ENCODE measurements at regions not wholly inside any gene's neighbourhood (a gene's known extent, or its start where the extent isn't known, plus 50 kb on each side); places are given as distances from the start of the nearest gene placed in this dataset.

DNA sequence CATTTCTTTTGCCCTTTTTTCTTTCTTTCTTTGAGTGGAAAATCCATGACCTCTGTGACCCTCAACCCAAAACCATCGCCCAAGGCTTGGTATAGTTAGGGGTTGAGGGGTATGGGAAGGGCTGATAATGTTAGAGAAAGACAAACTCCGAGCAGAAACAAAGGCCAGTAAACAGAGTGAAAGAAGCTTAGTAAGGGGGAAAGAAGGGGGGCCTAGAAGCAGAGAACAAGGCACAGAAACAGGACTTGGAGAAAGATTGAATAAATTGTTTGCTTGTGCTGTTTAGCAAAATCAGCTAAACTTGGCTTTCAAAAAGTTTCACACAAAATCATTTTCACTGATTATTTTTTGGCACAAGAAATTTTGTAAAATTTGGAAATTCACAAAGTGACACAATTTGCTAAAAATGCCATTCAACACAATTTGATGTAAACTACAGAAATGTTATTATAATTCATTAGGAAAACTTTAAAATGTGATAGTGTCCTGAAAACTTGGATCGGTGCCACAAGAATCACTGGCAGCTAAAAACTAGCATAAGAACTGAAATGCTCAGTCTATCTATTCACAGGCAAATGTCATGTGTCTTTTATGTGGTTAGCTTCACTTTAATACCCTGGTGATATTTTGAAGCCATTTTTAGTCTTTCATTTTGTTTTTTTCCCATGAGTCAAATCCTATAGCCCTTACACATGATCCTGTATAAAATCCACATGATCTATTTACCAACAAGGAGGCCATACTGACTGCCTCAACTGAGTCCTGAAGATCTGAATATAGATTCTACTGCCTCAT, 276.4 kb downstream of the NR2F1-AS1 start (continued):
- TF ChIP-seq, protein P1, sequence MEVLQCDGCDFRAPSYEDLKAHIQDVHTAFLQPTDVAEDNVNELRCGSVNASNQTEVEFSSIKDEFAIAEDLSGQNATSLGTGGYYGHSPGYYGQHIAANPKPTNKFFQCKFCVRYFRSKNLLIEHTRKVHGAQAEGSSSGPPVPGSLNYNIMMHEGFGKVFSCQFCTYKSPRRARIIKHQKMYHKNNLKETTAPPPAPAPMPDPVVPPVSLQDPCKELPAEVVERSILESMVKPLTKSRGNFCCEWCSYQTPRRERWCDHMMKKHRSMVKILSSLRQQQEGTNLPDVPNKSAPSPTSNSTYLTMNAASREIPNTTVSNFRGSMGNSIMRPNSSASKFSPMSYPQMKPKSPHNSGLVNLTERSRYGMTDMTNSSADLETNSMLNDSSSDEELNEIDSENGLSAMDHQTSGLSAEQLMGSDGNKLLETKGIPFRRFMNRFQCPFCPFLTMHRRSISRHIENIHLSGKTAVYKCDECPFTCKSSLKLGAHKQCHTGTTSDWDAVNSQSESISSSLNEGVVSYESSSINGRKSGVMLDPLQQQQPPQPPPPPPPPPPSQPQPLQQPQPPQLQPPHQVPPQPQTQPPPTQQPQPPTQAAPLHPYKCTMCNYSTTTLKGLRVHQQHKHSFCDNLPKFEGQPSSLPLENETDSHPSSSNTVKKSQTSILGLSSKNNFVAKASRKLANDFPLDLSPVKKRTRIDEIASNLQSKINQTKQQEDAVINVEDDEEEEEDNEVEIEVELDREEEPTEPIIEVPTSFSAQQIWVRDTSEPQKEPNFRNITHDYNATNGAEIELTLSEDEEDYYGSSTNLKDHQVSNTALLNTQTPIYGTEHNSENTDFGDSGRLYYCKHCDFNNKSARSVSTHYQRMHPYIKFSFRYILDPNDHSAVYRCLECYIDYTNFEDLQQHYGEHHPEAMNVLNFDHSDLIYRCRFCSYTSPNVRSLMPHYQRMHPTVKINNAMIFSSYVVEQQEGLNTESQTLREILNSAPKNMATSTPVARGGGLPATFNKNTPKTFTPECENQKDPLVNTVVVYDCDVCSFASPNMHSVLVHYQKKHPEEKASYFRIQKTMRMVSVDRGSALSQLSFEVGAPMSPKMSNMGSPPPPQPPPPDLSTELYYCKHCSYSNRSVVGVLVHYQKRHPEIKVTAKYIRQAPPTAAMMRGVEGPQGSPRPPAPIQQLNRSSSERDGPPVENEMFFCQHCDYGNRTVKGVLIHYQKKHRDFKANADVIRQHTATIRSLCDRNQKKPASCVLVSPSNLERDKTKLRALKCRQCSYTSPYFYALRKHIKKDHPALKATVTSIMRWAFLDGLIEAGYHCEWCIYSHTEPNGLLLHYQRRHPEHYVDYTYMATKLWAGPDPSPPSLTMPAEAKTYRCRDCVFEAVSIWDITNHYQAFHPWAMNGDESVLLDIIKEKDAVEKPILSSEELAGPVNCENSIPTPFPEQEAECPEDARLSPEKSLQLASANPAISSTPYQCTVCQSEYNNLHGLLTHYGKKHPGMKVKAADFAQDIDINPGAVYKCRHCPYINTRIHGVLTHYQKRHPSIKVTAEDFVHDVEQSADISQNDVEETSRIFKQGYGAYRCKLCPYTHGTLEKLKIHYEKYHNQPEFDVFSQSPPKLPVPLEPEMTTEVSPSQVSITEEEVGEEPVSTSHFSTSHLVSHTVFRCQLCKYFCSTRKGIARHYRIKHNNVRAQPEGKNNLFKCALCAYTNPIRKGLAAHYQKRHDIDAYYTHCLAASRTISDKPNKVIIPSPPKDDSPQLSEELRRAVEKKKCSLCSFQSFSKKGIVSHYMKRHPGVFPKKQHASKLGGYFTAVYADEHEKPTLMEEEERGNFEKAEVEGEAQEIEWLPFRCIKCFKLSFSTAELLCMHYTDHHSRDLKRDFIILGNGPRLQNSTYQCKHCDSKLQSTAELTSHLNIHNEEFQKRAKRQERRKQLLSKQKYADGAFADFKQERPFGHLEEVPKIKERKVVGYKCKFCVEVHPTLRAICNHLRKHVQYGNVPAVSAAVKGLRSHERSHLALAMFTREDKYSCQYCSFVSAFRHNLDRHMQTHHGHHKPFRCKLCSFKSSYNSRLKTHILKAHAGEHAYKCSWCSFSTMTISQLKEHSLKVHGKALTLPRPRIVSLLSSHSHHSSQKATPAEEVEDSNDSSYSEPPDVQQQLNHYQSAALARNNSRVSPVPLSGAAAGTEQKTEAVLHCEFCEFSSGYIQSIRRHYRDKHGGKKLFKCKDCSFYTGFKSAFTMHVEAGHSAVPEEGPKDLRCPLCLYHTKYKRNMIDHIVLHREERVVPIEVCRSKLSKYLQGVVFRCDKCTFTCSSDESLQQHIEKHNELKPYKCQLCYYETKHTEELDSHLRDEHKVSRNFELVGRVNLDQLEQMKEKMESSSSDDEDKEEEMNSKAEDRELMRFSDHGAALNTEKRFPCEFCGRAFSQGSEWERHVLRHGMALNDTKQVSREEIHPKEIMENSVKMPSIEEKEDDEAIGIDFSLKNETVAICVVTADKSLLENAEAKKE (CRISPR knock-in tag; IDR thresholded peaks at IDR 0.05) = no peak

DNA sequence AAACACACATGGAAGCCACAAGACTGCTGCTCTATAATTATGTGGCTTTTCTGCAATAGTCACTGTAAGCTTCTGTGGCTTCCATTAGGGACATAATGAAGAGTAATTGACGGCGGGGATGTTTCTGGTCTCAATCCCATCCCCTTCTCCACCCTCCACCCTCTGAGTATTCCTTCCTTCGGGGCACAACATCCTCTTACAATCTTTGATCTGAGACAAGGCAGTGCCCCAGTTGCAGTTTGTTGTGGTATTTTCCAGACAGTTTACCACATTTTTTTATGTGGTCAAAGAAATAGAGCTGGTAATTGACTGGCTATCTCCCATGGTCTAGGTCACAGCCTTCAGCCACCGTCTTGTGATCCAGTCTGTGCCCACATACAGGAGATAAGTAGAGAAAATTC, 277.7 kb downstream of the NR2F1-AS1 start:
- H3K9me3 Mint-ChIP-seq = no peaks in the 10 kb centered on the region
- H3F3A ChIP-seq (replicated peaks; ENCODE audit: low read depth) = no peaks in the 10 kb centered on the region
- DNase-seq (ENCODE audit: low spot score) (no peak), ATAC-seq (no peak)
- H3K4me2 ChIP-seq = no peak overlapping the region
- H3K4me1 ChIP-seq (ENCODE audit: insufficient read depth) = peaks cover 38% of the 10 kb centered on the region
- no peaks in the 10 kb centered on the region for H3K36me3 Mint-ChIP-seq (ENCODE audit: low read depth)
- H3K27ac ChIP-seq (ENCODE audit: low read depth) = no peak overlapping the region
- H3K4me1 Mint-ChIP-seq = peaks cover 40% of the 10 kb centered on the region
- no peaks in the 10 kb centered on the region for H3K9me2 ChIP-seq (ENCODE audit: insufficient read depth)
- H3K27me3 Mint-ChIP-seq (ENCODE audit: insufficient read depth, low read depth, poor library complexity) = peaks cover 9% of the 10 kb centered on the region
- no peak overlapping the region for H3K4me3 ChIP-seq
- H3K36me3 ChIP-seq (ENCODE audit: insufficient read depth) = no peaks in the 10 kb centered on the region
- H3K27me3 ChIP-seq (ENCODE audit: insufficient read depth) = no peaks in the 10 kb centered on the region
- H3K27ac Mint-ChIP-seq = no peak overlapping the region
- H3K4me3 Mint-ChIP-seq = no peak overlapping the region
- 0 out of 2 replicates have a peak overlapping the region, but pooled peaks have one; percentile 18 for H2AFZ ChIP-seq
- no peaks in the 10 kb centered on the region for H3K79me2 ChIP-seq (replicated peaks; ENCODE audit: insufficient read depth)
- TF ChIP-seq EZH2phosphoT487 (IDR thresholded peaks at IDR 0.05; ENCODE audit: unreplicated experiment) (no peak), EZH2 (IDR thresholded peaks at IDR 0.05; ENCODE audit: low read depth, unreplicated experiment) (no peak), ZNF114 (CRISPR knock-in tag; IDR thresholded peaks at IDR 0.05) (no peak), STAT1 (IDR thresholded peaks at IDR 0.05; ENCODE audit: unreplicated experiment) (no peak), ETS1 (IDR thresholded peaks at IDR 0.05) (no peak), ZNF331 (CRISPR knock-in tag; IDR thresholded peaks at IDR 0.05; ENCODE audit: low read depth) (no peak), NANOG (IDR thresholded peaks at IDR 0.05; ENCODE audit: borderline replicate concordance) (no peak), JUNB (IDR thresholded peaks at IDR 0.05; ENCODE audit: unreplicated experiment) (no peak), CREB1 (CRISPR knock-in tag; IDR thresholded peaks at IDR 0.05; ENCODE audit: low read depth) (no peak), POLR2AphosphoS5 (IDR thresholded peaks at IDR 0.05; ENCODE audit: low read depth) (no peak)
- TF ChIP-seq, protein P2, sequence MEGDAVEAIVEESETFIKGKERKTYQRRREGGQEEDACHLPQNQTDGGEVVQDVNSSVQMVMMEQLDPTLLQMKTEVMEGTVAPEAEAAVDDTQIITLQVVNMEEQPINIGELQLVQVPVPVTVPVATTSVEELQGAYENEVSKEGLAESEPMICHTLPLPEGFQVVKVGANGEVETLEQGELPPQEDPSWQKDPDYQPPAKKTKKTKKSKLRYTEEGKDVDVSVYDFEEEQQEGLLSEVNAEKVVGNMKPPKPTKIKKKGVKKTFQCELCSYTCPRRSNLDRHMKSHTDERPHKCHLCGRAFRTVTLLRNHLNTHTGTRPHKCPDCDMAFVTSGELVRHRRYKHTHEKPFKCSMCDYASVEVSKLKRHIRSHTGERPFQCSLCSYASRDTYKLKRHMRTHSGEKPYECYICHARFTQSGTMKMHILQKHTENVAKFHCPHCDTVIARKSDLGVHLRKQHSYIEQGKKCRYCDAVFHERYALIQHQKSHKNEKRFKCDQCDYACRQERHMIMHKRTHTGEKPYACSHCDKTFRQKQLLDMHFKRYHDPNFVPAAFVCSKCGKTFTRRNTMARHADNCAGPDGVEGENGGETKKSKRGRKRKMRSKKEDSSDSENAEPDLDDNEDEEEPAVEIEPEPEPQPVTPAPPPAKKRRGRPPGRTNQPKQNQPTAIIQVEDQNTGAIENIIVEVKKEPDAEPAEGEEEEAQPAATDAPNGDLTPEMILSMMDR (conservative IDR thresholded peaks at IDR 0.05; ENCODE audit: low read depth in 2 of 2) = no peak
- TF ChIP-seq, protein P3, sequence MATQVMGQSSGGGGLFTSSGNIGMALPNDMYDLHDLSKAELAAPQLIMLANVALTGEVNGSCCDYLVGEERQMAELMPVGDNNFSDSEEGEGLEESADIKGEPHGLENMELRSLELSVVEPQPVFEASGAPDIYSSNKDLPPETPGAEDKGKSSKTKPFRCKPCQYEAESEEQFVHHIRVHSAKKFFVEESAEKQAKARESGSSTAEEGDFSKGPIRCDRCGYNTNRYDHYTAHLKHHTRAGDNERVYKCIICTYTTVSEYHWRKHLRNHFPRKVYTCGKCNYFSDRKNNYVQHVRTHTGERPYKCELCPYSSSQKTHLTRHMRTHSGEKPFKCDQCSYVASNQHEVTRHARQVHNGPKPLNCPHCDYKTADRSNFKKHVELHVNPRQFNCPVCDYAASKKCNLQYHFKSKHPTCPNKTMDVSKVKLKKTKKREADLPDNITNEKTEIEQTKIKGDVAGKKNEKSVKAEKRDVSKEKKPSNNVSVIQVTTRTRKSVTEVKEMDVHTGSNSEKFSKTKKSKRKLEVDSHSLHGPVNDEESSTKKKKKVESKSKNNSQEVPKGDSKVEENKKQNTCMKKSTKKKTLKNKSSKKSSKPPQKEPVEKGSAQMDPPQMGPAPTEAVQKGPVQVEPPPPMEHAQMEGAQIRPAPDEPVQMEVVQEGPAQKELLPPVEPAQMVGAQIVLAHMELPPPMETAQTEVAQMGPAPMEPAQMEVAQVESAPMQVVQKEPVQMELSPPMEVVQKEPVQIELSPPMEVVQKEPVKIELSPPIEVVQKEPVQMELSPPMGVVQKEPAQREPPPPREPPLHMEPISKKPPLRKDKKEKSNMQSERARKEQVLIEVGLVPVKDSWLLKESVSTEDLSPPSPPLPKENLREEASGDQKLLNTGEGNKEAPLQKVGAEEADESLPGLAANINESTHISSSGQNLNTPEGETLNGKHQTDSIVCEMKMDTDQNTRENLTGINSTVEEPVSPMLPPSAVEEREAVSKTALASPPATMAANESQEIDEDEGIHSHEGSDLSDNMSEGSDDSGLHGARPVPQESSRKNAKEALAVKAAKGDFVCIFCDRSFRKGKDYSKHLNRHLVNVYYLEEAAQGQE (IDR thresholded peaks at IDR 0.05; ENCODE audit: unreplicated experiment) = no peak
- no peaks in the 10 kb centered on the region for H4K20me1 ChIP-seq (replicated peaks; ENCODE audit: insufficient read depth)

Measured in GM23338 (cell line).